ENCODE measurements at regions not wholly inside any gene's neighbourhood (a gene's known extent, or its start where the extent isn't known, plus 50 kb on each side); places are given as distances from the start of the nearest gene placed in this dataset.
"Not testable (repeated sequence)": the region's sequence is repeated elsewhere in the genome, so short reads cannot be mapped to it uniquely, and the experiment has no call there.

GRCh38 chr10:21343087-21343486, 182.4 kb downstream of the SKIDA1 start:
- ATAC-seq (ENCODE audit: insufficient read depth, low FRiP score) (no peak), DNase-seq (no peak)
- H3K4me1 ChIP-seq (ENCODE audit: control insufficient read depth in 5 of 5, insufficient read depth in 5 of 5, low read length in 5 of 5), result peaks cover 0 to 3% (median 0%) of the 10 kb centered on the region in 5 donors
- H3K27ac ChIP-seq (ENCODE audit: low read depth in 1 of 2, low read length in 1 of 2), result no peak overlapping the region
- H3K9ac ChIP-seq (ENCODE audit: insufficient read depth in 1 of 2, low read length in 2 of 2), result no peak overlapping the region
- H3K27me3 ChIP-seq (ENCODE audit: control insufficient read depth in 3 of 3, insufficient read depth in 3 of 3, low read length in 2 of 3), result no peaks in the 10 kb centered on the region
- H3K4me3 ChIP-seq, result no peak overlapping the region
- no peak for TF ChIP-seq CTCF (IDR thresholded peaks at IDR 0.05; ENCODE audit: control extremely low read depth, extremely low read depth)
- H3K36me3 ChIP-seq (ENCODE audit: control insufficient read depth in 4 of 4, insufficient read depth in 4 of 4, low read length in 4 of 4), result no peaks in the 10 kb centered on the region
- H3K9me3 ChIP-seq (ENCODE audit: control insufficient read depth in 4 of 4, insufficient read depth in 3 of 4, low read length in 3 of 4), result peaks cover 0 to 2% (median 0%) of the 10 kb centered on the region in 4 donors
- 94 to 96% methylated on average over 3 of the region's 3 CpGs for WGBS, 2 donors

GRCh38 chr10:21342499-21342898, 183.0 kb downstream of the SKIDA1 start:
- H3K36me3 ChIP-seq (ENCODE audit: control insufficient read depth in 4 of 4, insufficient read depth in 4 of 4, low read length in 4 of 4); H3K9ac ChIP-seq (ENCODE audit: insufficient read depth in 1 of 2, low read length in 2 of 2); H3K4me1 ChIP-seq (ENCODE audit: control insufficient read depth in 5 of 5, insufficient read depth in 5 of 5, low read length in 5 of 5); DNase-seq; H3K4me3 ChIP-seq; H3K27me3 ChIP-seq (ENCODE audit: control insufficient read depth in 3 of 3, insufficient read depth in 3 of 3, low read length in 2 of 3); H3K27ac ChIP-seq (ENCODE audit: low read depth in 1 of 2, low read length in 1 of 2); ATAC-seq (ENCODE audit: insufficient read depth, low FRiP score); H3K9me3 ChIP-seq (ENCODE audit: control insufficient read depth in 4 of 4, insufficient read depth in 3 of 4, low read length in 3 of 4): not testable (repeated sequence)
- 100% methylated on average over 1 of the region's 1 CpG for WGBS, 2 donors

- Histone ChIP-seq H3K9ac (ENCODE audit: insufficient read depth in 1 of 2, low read length in 2 of 2) (no peak overlapping the region), H3K36me3 (ENCODE audit: control insufficient read depth in 4 of 4, insufficient read depth in 4 of 4, low read length in 4 of 4) (no peaks in the 10 kb centered on the region), H3K4me3 (no peak overlapping the region), H3K9me3 (ENCODE audit: control insufficient read depth in 4 of 4, insufficient read depth in 3 of 4, low read length in 3 of 4) (peaks cover 0 to 2% (median 0%) of the 10 kb centered on the region in 4 donors), H3K4me1 (ENCODE audit: control insufficient read depth in 5 of 5, insufficient read depth in 5 of 5, low read length in 5 of 5) (peaks cover 0 to 6% (median 1%) of the 10 kb centered on the region in 5 donors), H3K27ac (ENCODE audit: low read depth in 1 of 2, low read length in 1 of 2) (no peak overlapping the region), H3K27me3 (ENCODE audit: control insufficient read depth in 3 of 3, insufficient read depth in 3 of 3, low read length in 2 of 3) (no peaks in the 10 kb centered on the region)
- ATAC-seq (ENCODE audit: insufficient read depth, low FRiP score), result no peak
- no peak for DNase-seq
- TF ChIP-seq CTCF (IDR thresholded peaks at IDR 0.05; ENCODE audit: control extremely low read depth, extremely low read depth), result no peak
- 89 to 94% methylated on average over 3 of the region's 3 CpGs for whole genome bisulfite sequencing, 2 donors
Measured at GRCh38 chr10:21340331-21340730, 185.2 kb downstream of the SKIDA1 start.

- 86 to 90% methylated on average over 7 of the region's 7 CpGs for WGBS, 2 donors
Measured at GRCh38 chr10:21337171-21337792, 188.2 kb downstream of the SKIDA1 start.

More at GRCh38 chr10:21337171-21337792, 188.2 kb downstream of the SKIDA1 start:
- no peak overlapping the region for H3K9ac ChIP-seq (ENCODE audit: insufficient read depth in 1 of 2, low read length in 2 of 2)
- H3K36me3 ChIP-seq (ENCODE audit: control insufficient read depth in 4 of 4, insufficient read depth in 4 of 4, low read length in 4 of 4), result no peaks in the 10 kb centered on the region
- no peaks in the 10 kb centered on the region for H3K27me3 ChIP-seq (ENCODE audit: control insufficient read depth in 3 of 3, insufficient read depth in 3 of 3, low read length in 2 of 3)
- no peaks in the 10 kb centered on the region for H3K9me3 ChIP-seq (ENCODE audit: control insufficient read depth in 4 of 4, insufficient read depth in 3 of 4, low read length in 3 of 4)
- H3K4me3 ChIP-seq, result no peak overlapping the region
- peaks cover 0 to 6% (median 4%) of the 10 kb centered on the region in 5 donors for H3K4me1 ChIP-seq (ENCODE audit: control insufficient read depth in 5 of 5, insufficient read depth in 5 of 5, low read length in 5 of 5)
- ATAC-seq (ENCODE audit: insufficient read depth, low FRiP score) (no peak), DNase-seq (no peak)
- no peak for TF ChIP-seq CTCF (IDR thresholded peaks at IDR 0.05; ENCODE audit: control extremely low read depth, extremely low read depth)
- H3K27ac ChIP-seq (ENCODE audit: low read depth in 1 of 2, low read length in 1 of 2), result peak overlapping the region in 1 of 2 donors; percentile 45

Data from lung (tissue), 11 donors.